ENCODE measurements at regions not wholly inside any gene's neighbourhood (a gene's known extent, or its start where the extent isn't known, plus 50 kb on each side); places are given as distances from the start of the nearest gene placed in this dataset.

DNA sequence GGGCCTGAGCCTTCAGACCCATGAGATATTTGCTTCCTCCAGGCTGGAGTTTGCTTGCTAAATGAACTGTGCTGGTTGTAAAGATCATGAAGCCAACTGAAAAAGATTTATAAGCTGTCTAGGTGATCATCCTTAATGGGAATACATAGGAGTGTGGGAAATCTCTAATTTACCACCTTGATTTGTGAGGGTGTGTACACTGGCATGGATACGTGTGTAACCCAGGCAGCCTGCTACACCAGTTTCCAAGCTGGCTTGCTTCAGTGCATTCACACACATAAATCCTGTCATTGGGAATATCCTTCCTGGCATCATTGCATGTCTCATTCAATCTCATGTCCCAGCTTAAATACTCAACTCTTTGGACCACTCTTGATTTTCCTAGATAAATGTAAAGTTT is 57.6 kb upstream of the GNG12 start:
- TF ChIP-seq, protein P1, sequence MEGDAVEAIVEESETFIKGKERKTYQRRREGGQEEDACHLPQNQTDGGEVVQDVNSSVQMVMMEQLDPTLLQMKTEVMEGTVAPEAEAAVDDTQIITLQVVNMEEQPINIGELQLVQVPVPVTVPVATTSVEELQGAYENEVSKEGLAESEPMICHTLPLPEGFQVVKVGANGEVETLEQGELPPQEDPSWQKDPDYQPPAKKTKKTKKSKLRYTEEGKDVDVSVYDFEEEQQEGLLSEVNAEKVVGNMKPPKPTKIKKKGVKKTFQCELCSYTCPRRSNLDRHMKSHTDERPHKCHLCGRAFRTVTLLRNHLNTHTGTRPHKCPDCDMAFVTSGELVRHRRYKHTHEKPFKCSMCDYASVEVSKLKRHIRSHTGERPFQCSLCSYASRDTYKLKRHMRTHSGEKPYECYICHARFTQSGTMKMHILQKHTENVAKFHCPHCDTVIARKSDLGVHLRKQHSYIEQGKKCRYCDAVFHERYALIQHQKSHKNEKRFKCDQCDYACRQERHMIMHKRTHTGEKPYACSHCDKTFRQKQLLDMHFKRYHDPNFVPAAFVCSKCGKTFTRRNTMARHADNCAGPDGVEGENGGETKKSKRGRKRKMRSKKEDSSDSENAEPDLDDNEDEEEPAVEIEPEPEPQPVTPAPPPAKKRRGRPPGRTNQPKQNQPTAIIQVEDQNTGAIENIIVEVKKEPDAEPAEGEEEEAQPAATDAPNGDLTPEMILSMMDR (IDR thresholded peaks at IDR 0.05) = no peak
- TF ChIP-seq POLR2A (IDR thresholded peaks at IDR 0.05) = no peak

Data from heart left ventricle (tissue), 13 donors.